ENCODE measurements at regions not wholly inside any gene's neighbourhood (a gene's known extent, or its start where the extent isn't known, plus 50 kb on each side); places are given as distances from the start of the nearest gene placed in this dataset.
"Not testable (repeated sequence)": the region's sequence is repeated elsewhere in the genome, so short reads cannot be mapped to it uniquely, and the experiment has no call there.

DNA sequence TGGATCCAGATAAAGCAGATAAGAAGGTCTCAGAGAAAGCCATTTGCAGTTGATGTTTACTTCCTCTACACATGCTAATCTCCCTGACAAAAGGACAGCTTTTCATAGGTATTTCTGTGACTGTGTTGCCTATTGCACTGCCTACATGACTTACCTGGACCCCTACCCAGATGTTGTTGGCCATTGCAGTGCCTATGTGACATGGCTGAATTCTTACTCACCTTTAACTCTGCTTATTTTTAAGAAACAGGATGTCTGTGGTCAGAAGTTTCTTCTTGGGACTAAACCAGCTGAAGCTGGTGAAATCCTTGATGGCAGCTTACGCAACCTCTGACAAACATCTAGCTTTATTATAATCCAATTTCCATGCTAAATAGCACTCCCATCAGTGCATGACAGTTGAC, 50.7 kb downstream of the PPIAL4D start:
- peak; percentile 64 to 70 for ATAC-seq

DNA sequence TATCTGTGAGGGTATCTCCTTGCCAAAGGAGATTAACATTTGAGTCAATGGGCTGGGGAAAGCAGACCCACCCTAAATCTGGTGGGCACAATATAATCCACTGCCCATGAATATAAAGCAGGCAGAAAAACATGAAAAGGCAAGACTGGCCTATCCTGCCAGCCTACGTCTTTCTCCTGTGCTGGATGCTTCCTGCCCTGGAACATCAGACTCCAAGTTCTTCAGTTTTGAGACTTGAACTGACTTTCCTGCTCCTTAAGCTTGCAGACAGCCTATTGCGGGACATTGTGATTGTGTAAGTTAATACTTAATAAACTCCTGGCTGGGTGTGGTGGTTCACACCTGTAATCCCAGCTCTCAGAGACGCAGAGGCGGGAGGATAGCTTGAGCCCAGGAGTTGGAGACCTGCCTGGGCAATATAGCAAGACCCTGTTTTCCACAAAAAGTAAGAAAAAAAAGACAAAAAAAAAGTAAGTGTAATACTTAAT, 52.4 kb downstream of the PPIAL4D start:
- not testable (repeated sequence) for ATAC-seq

- not testable (repeated sequence) for ATAC-seq
Observed at GRCh38 chr1:145188869-145189542, 53.0 kb downstream of the PPIAL4D start.

DNA sequence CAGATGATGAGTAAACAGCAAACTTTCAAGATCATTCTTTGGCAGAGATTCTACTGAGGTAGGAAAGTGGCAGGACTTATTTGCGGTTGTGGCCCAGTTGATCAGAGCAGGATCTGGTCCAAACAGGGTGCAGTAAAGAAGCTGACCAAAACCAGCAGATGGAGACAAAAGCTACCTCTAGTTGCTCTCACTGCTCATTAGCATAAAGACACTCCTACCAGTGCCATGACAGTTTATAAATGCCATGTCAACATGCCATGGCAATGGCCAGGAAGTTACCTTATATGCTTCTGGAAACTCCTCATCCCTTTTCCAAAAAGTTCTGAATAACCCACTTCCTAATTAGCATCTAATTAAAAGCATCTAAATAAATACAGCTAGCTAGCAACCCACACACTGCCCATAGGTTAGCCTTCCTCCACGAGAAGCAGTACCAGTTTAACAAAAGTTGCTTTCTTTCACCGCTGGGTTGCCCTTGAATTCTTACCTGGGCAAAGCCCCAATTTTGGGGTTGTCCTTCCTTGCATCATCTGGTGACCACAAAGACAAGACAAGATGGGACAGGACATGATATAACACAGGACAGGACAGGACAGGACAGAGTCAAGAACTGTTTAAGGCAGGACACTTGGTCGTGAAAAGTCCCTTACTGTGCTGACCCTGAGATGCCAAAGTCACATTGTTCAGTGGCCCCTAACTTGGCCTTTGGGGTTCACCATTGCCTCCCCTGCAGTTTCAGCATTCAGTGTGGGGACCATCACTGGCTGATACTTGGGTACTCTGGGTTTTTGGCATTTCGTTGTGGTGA, 59.2 kb downstream of the PPIAL4D start:
- peak; percentile 75 to 85 for ATAC-seq

GRCh38 chr1:145176285-145176925, 65.6 kb downstream of the PPIAL4D start:
- ATAC-seq: not testable (repeated sequence)

DNA sequence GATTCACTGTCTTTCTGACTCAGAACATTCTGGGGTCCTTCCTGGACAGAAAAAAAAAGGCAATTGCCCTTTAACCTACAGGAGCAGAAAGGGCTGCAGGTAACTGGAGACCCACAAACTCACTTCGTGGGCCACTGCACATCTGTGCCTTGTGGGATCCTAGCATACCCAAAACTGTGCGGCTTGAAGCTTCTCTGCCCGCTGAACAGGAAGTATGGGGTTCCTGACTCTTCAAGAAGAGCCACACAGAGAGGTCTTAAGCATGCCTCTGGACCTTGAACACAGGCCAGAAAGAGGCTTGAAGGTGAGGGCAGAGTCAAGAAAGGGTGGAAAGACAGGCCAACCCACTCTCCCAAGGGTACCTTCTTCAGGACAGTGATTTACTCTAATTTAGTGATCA, 67.6 kb downstream of the PPIAL4D start:
- ATAC-seq: not testable (repeated sequence)

GRCh38 chr1:145168220-145168848, 72.6 kb downstream of the FAM72D start:
- not testable (repeated sequence) for ATAC-seq

DNA sequence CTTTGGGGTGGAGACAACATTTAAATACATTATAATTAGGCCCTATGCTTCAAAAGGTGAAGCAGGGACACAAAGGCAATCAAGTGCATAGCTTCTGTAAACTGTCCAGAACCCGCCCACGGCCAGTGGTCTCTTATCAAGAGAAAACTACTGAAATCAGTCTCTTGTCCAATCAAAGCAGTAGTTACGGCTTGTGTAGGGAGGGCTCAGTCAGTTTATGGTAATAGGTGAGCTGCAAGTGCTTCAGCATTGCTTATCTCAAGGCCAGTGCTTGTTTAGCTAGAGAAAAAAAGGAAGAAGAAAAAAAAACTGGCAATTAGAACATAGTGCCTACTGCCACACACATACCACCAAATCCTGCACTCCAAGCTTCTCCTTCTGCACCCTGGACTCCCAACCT, 68.6 kb downstream of the FAM72D start:
- ATAC-seq: not testable (repeated sequence)
